HCT116 (cell line): ENCODE measurements at regions not wholly inside any gene's neighbourhood (a gene's known extent, or its start where the extent isn't known, plus 50 kb on each side); places are given as distances from the start of the nearest gene placed in this dataset.

Experiments
- ATAC-seq: fragments of 200-7000 bp; cut with Tn5 transposase; 2 replicates; pipeline ENCODE4 v1.9.1; 2020; ENCODE audit warnings: mild to moderate bottlenecking, moderate library complexity
- BruUV-seq: library from RNA; stranded (reverse); fragments of 400-500 nt; replicated peaks from 2 replicates; lab custom pipeline; 2021; lab: Mats Ljungman, UMichigan
- CTCF ChIA-PET: fragments of 300-600 bp; sonication (Branson Sonifier 250); formaldehyde crosslinking; loops from one replicate; lab custom pipeline; 2021; ENCODE audit warnings: antibody characterized with exemption; lab: Charles Lee
- POLR2A ChIA-PET: fragments of 300-600, 350-600 bp; sonication (Branson Sonifier 250); formaldehyde crosslinking; loops from one replicate; lab custom pipeline; 2021; ENCODE audit warnings: antibody characterized with exemption; lab: Charles Lee
- RAD21 ChIA-PET, 2 experiments: fragments of 300-600 bp; sonication (Branson Sonifier 250); formaldehyde crosslinking; loops; one replicate each; lab custom pipeline; 2023; ENCODE audit warnings: low total read pairs in 2 of 2; ENCODE audit not compliant: uncharacterized antibody in 2 of 2, unreplicated experiment in 2 of 2, low non-redundant PET in 1 of 2; lab: Charles Lee
- DNase-seq: peaks from one replicate; pipeline ENCODE4 v3.0.0-alpha.2; 2010; ENCODE audit warnings: low read depth, low spot score
- H2AFZ ChIP-seq: fragments of 200-600 bp; shearing (Covaris generic), sonication (generic); 2 replicates; pipeline ENCODE4 v1.6.1; 2017; ENCODE audit warnings: low read depth, mixed run types, mixed read lengths, antibody characterized with exemption, low read length; ENCODE audit not compliant: poor library complexity, severe bottlenecking
- H3K27ac ChIP-seq: 2 replicates; pipeline ENCODE4 v1.5.1; 2012; ENCODE audit warnings: low read depth, low read length
- H3K27me3 ChIP-seq: fragments of 200-600 bp; sonication (generic); 2 replicates; pipeline ENCODE4 v1.6.1; 2016; ENCODE audit warnings: mixed run types, low read length, mixed read lengths; ENCODE audit not compliant: insufficient read depth
- H3K36me3 ChIP-seq, 2 experiments: fragments of 200-500 bp in 1 of 2; fragments of 200-600 bp in 1 of 2; sonication (Bioruptor generic) in 1 of 2; sonication (generic) in 1 of 2; 2 replicates each; pipeline versions ENCODE4 v1.5.1 to v1.6.1; 2014 to 2016; ENCODE audit warnings: low read length in 2 of 2, inconsistent platforms in 1 of 2, mixed read lengths in 1 of 2, mixed run types in 1 of 2; ENCODE audit not compliant: insufficient read depth in 2 of 2, control insufficient read depth in 1 of 2
- H3K4me1 ChIP-seq, 2 experiments: fragments of 200-600 bp in 1 of 2; sonication (generic) in 1 of 2; 2 replicates each; pipeline versions ENCODE4 v1.5.1 to v1.6.1; 2012 to 2017; ENCODE audit warnings: low read length in 2 of 2, inconsistent platforms in 1 of 2, mild to moderate bottlenecking in 1 of 2, mixed read lengths in 1 of 2, mixed run types in 1 of 2, moderate library complexity in 1 of 2; ENCODE audit not compliant: insufficient read depth in 2 of 2, control insufficient read depth in 1 of 2
- H3K4me2 ChIP-seq: fragments of 200-600 bp; sonication (generic); 2 replicates; pipeline ENCODE4 v1.6.1; 2017; ENCODE audit warnings: mixed run types, low read length, mixed read lengths
- H3K4me3 ChIP-seq, 2 experiments: fragments of 200-600 bp in 1 of 2; sonication (generic) in 1 of 2; replicated peaks in 1 of 2; 2 replicates each; pipeline ENCODE4 v1.5.1; 2011 to 2016; ENCODE audit warnings: low read length in 2 of 2, control low read depth in 1 of 2, low read depth in 1 of 2, mild to moderate bottlenecking in 1 of 2, mixed read lengths in 1 of 2, mixed run types in 1 of 2
- H3K79me2 ChIP-seq: fragments of 200-600 bp; sonication (generic); 2 replicates; pipeline ENCODE4 v1.6.1; 2017; ENCODE audit warnings: mild to moderate bottlenecking, mixed run types, low read length, moderate library complexity, mixed read lengths; ENCODE audit not compliant: insufficient read depth
- H3K9ac ChIP-seq: fragments of 200-600 bp; sonication (generic); 2 replicates; pipeline ENCODE4 v1.6.1; 2016; ENCODE audit warnings: low read length, mixed read lengths
- H3K9me2 ChIP-seq: fragments of 200-600 bp; sonication (generic), shearing (Covaris generic); 2 replicates; pipeline ENCODE4 v1.6.1; 2017; ENCODE audit warnings: mixed run types, mild to moderate bottlenecking, moderate library complexity; ENCODE audit not compliant: insufficient read depth
- H3K9me3 ChIP-seq, 2 experiments: fragments of 200-500 bp in 1 of 2; fragments of 200-600 bp in 1 of 2; sonication (Bioruptor generic) in 1 of 2; sonication (generic) in 1 of 2; 2 replicates each; pipeline ENCODE4 v1.6.1; 2014 to 2017; ENCODE audit warnings: low read length in 2 of 2, mixed read lengths in 2 of 2, inconsistent platforms in 1 of 2, low read depth in 1 of 2, mild to moderate bottlenecking in 1 of 2, mixed run types in 1 of 2, moderate library complexity in 1 of 2; ENCODE audit not compliant: control insufficient read depth in 1 of 2, insufficient read depth in 1 of 2
- H4K20me1 ChIP-seq: fragments of 200-600 bp; sonication (generic), shearing (Covaris generic); 2 replicates; pipeline ENCODE4 v1.6.1; 2017; ENCODE audit warnings: mixed run types, mild to moderate bottlenecking, moderate library complexity; ENCODE audit not compliant: insufficient read depth
- ATF3 ChIP-seq: IDR thresholded peaks from 2 replicates; pipeline ENCODE4 v1.6.1; 2012
- CBX3 ChIP-seq: IDR thresholded peaks from 2 replicates; pipeline ENCODE4 v1.6.1; 2012; ENCODE audit warnings: low read depth
- CEBPB ChIP-seq: IDR thresholded peaks from 2 replicates; pipeline ENCODE4 v1.6.1; 2012; ENCODE audit warnings: low read depth
- EZH2phosphoT487 ChIP-seq: fragments of 200-600 bp; IDR thresholded peaks from 2 replicates; pipeline ENCODE4 v1.6.1; 2018; ENCODE audit warnings: antibody characterized with exemption, borderline replicate concordance
- JUND ChIP-seq: IDR thresholded peaks from 2 replicates; pipeline ENCODE4 v1.6.1; 2012
- POLR2AphosphoS5 ChIP-seq: IDR thresholded peaks from 2 replicates; pipeline ENCODE4 v1.6.1; 2011; ENCODE audit warnings: mild to moderate bottlenecking, low read depth, low read length, moderate library complexity
- RAD21 ChIP-seq: IDR thresholded peaks from 2 replicates; pipeline ENCODE4 v1.6.1; 2012; ENCODE audit warnings: low read depth, mild to moderate bottlenecking
- SRF ChIP-seq: IDR thresholded peaks from 2 replicates; pipeline ENCODE4 v1.6.1; 2012; ENCODE audit warnings: low read depth
- YY1 ChIP-seq: IDR thresholded peaks from 2 replicates; pipeline ENCODE4 v1.6.1; 2011; ENCODE audit warnings: low read length, low read depth, moderate library complexity, mild to moderate bottlenecking; ENCODE audit not compliant: insufficient replicate concordance; ENCODE audit errors: extremely low read depth
- ZFX ChIP-seq: fragments of 450-650 bp; IDR thresholded peaks from 2 replicates; pipeline ENCODE4 v1.6.1; 2017
- intact Hi-C: fragments of 100-400 bp; cut with micrococcal nuclease; formaldehyde crosslinking; loops from 2 replicates; pipeline ENCODE4 v1.10.0; 2022
- TF ChIP-seq, protein P1 (sequence below): IDR thresholded peaks from 2 replicates; pipeline ENCODE4 v1.6.1; 2012
- TF ChIP-seq, protein P2 (sequence below): IDR thresholded peaks from 2 replicates; pipeline ENCODE4 v1.6.1; 2012; ENCODE audit warnings: low read depth

GRCh38 chr7:24499871-24500270 is 73.4 kb upstream of the PALS2 start (continued):
- TF ChIP-seq YY1: no peak

DNA sequence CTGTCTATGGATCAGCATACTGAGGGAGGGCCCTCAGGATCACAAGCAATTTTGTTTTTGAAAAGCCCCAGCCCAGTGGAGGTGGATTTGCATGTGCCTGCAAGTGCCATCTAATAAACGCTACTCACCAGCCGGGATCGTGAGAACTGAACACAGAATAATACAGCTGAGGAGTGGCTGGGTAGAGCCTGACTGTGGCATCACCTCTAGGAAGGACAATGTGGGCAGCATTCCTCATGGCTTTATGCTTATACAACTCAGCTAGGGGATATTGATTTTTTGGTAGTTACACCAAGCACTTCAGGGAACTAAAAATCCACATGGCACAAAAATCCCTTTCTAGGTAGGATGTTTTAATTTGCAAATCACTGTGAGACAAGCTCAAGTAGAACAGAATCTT is 72.7 kb upstream of the PALS2 start:
- DNase-seq (no peak), ATAC-seq (no peak)
- no peak overlapping the region for H3K4me2 ChIP-seq
- H3K4me1 ChIP-seq: no peaks in the 10 kb centered on the region
- H3K4me3 ChIP-seq: no peak overlapping the region
- H3K36me3 ChIP-seq: no peaks in the 10 kb centered on the region
- RAD21 ChIA-PET: no interaction called here
- TF ChIP-seq ATF3: no peak
- TF ChIP-seq, protein P1, sequence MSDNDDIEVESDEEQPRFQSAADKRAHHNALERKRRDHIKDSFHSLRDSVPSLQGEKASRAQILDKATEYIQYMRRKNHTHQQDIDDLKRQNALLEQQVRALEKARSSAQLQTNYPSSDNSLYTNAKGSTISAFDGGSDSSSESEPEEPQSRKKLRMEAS: no peak
- no peak for TF ChIP-seq CEBPB
- TF ChIP-seq SRF: no peak
- TF ChIP-seq ZFX: no peak
- TF ChIP-seq CBX3: no peak
- TF ChIP-seq POLR2AphosphoS5: no peak
- TF ChIP-seq JUND: no peak
- TF ChIP-seq EZH2phosphoT487: no peak
- TF ChIP-seq, protein P2, sequence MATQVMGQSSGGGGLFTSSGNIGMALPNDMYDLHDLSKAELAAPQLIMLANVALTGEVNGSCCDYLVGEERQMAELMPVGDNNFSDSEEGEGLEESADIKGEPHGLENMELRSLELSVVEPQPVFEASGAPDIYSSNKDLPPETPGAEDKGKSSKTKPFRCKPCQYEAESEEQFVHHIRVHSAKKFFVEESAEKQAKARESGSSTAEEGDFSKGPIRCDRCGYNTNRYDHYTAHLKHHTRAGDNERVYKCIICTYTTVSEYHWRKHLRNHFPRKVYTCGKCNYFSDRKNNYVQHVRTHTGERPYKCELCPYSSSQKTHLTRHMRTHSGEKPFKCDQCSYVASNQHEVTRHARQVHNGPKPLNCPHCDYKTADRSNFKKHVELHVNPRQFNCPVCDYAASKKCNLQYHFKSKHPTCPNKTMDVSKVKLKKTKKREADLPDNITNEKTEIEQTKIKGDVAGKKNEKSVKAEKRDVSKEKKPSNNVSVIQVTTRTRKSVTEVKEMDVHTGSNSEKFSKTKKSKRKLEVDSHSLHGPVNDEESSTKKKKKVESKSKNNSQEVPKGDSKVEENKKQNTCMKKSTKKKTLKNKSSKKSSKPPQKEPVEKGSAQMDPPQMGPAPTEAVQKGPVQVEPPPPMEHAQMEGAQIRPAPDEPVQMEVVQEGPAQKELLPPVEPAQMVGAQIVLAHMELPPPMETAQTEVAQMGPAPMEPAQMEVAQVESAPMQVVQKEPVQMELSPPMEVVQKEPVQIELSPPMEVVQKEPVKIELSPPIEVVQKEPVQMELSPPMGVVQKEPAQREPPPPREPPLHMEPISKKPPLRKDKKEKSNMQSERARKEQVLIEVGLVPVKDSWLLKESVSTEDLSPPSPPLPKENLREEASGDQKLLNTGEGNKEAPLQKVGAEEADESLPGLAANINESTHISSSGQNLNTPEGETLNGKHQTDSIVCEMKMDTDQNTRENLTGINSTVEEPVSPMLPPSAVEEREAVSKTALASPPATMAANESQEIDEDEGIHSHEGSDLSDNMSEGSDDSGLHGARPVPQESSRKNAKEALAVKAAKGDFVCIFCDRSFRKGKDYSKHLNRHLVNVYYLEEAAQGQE: no peak
- no peak for TF ChIP-seq RAD21
- H3K9ac ChIP-seq: no peak overlapping the region
- H4K20me1 ChIP-seq: no peaks in the 10 kb centered on the region
- CTCF ChIA-PET: no interaction called here
- H2AFZ ChIP-seq: no peak overlapping the region
- no peak overlapping the region for H3K27ac ChIP-seq
- no peaks in the 10 kb centered on the region; the same call in 1 of the 2 replicates for H3K27me3 ChIP-seq
- H3K9me2 ChIP-seq: no peaks in the 10 kb centered on the region
- H3K79me2 ChIP-seq: no peaks in the 10 kb centered on the region
- intact Hi-C loops: no loop called here
- no peaks in the 10 kb centered on the region for H3K9me3 ChIP-seq
- POLR2A ChIA-PET: no interaction called here
- no TSS peak for BruUV-seq
